GM21576 (cell line): ENCODE measurements at regions not wholly inside any gene's neighbourhood (a gene's known extent, or its start where the extent isn't known, plus 50 kb on each side); places are given as distances from the start of the nearest gene placed in this dataset.
"Not testable (repeated sequence)": the region's sequence is repeated elsewhere in the genome, so short reads cannot be mapped to it uniquely, and the experiment has no call there.

ENCODE experiments used
- ATAC-seq: cut with Tn5 transposase; IDR thresholded peaks from one replicate; pipeline ENCODE4 v1.9.1; 2021; ENCODE audit warnings: mild to moderate bottlenecking, moderate library complexity; ENCODE audit not compliant: unreplicated experiment

DNA sequence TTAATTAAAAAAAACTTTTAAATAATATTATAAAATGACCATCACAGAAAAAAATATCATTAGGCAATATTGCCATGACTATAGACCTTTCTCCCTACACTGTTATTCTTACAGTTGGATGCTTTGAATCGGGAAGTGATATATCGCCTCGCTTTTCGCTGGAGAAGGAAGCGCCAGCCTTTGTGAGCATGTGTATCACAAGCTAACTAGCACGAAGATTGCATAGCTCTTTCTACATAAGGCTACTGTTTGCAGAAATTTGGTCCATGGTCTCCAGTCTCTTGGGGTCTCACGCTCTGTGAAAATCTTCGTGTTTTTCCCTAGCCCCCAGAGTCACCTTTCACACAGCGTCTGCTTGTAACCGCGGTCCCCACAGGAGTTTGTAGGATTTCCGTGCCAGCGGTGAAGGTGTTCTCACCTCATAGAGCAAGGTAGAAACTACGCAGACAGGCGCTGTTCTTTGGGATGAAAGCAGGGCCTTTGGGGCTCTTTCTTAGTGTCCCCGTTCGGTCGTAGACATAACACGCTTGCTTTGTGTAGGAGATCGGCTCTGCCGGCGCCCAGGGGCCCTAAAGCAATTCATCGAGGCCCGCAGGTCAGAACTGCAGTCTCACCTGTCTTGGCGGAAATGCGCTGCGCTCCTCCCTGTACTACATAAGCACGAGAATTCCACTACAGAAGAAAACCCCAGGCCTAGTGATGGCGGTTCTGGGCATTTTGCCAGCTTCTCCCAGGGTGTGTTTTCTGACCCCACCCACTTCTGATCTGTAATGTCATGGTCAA lies 214.5 kb upstream of the NOTCH2NLA start:
- not testable (repeated sequence) for ATAC-seq

DNA sequence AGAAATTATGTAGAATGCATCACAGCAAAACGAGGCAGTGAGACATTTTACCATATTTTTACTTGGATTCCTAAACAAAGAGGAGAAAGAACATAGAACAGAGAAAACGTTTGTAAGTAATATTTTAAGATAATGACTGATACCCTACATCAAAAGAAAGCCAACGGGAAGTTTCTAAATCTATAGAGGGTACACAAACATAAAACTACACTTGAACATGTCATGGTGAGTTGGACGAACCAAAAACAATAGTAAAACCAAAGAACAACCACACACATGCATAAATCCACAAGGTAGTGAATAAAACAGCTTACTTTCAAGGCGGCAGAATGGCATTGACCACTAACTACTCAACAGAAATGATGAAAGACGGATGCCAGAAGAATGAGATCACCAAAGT lies 209.7 kb upstream of the NOTCH2NLA start:
- not testable (repeated sequence) for ATAC-seq

DNA sequence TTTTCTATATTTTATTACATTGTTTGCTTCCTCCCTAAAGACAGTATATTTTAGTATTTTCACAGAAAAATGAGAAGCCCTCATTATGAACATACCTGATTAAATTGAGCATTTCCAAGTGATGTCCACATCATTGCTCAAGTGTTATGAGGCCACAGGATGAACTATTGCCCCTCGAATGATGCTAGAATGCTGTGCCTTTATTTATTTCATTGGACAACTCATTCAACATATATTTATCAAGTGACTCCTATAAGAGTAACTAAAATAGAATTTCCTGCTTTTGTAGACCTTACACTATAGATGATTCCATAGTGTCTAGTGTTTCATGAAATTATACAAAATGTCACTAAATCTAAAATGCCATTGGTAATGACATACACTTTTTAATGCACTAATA lies 187.8 kb upstream of the NOTCH2NLA start:
- not testable (repeated sequence) for ATAC-seq

DNA sequence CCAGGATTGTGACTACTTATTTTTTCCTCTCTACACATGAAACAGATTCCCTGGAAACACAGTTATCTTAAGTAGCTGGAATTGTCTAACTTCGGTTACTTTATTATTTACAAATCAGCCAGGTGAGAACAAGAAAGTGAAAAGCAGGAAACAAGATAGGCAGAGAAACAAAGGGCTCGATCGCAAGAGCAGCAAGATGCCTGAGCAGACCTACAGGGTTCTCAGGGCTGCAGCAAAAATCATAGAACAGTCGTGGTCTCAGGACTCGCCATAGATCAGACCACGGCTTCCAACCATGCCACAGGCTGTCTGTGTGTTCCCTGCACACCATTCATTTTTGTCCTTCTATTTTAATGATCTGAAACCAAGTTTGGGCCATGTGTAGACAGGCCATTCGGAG lies 186.2 kb upstream of the NOTCH2NLA start:
- not testable (repeated sequence) for ATAC-seq

GRCh38 chr1:146413911-146414310 lies 185.1 kb upstream of the NOTCH2NLA start:
- ATAC-seq, result not testable (repeated sequence)

GRCh38 chr1:146411923-146412322 lies 183.1 kb upstream of the NOTCH2NLA start:
- ATAC-seq, result not testable (repeated sequence)

DNA sequence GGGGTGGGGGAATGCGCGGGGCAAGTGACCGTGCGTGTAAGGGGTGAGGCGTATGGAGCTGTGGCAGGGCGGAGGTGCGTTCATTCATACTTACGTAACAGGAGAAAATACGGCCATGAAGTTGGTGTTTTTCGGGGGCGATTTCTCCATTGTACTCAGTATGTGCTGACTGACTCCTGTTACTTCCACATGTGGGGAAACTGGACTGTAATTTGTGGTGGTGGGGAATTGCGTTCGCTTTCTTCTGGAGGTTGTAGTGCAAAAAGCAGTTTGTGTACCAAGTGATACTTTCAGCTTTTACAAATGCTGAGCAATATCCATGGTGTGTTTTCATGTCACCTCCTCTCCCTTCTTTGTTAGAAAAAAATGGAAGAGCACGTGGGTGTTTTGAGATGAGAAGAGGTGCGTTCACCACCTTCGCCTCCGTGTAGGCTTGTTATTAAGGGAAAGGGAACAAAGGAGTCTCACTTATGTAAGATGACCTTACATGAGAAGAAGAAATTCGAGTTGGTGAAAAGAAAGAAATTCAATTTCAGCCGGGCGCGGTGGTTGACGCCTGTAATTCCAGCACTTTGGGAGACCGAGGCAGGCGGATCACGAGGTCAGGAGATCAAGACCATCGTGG lies 181.1 kb upstream of the NOTCH2NLA start:
- not testable (repeated sequence) for ATAC-seq

DNA sequence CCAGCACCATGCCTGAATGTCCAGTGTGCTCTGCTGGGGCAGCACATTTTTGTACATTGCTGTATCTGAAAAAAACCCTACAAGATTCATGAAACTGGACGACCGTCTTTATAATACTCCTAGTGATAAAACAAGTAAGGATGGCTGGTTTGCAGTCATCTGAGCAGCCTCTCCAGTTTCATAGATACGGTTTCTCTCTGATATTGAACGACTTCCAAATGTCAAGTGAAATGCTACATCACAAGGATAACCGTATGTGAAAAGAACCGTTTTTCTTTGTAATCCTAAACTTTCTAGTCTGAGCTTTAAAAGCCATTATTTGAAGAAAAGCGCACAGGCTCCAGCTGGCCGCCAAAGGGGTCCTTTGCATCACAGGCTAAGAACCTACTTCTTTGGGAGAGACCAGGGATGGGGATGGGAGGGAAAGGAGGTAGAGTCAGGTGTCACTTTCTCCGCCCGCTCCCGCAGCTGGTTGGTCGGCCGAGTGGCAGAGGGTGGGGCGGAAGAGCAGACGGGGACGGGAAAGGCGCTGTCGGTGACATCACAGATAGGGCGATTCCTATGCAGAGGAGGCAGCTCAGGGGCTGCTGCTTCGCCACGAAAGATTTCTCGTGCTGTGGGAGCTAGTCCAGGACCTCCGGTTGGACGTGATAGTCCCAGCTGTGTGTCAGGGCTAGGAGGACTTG lies 180.4 kb upstream of the NOTCH2NLA start:
- not testable (repeated sequence) for ATAC-seq

GRCh38 chr1:146401281-146401825 lies 172.5 kb upstream of the NOTCH2NLA start:
- ATAC-seq, result not testable (repeated sequence)

DNA sequence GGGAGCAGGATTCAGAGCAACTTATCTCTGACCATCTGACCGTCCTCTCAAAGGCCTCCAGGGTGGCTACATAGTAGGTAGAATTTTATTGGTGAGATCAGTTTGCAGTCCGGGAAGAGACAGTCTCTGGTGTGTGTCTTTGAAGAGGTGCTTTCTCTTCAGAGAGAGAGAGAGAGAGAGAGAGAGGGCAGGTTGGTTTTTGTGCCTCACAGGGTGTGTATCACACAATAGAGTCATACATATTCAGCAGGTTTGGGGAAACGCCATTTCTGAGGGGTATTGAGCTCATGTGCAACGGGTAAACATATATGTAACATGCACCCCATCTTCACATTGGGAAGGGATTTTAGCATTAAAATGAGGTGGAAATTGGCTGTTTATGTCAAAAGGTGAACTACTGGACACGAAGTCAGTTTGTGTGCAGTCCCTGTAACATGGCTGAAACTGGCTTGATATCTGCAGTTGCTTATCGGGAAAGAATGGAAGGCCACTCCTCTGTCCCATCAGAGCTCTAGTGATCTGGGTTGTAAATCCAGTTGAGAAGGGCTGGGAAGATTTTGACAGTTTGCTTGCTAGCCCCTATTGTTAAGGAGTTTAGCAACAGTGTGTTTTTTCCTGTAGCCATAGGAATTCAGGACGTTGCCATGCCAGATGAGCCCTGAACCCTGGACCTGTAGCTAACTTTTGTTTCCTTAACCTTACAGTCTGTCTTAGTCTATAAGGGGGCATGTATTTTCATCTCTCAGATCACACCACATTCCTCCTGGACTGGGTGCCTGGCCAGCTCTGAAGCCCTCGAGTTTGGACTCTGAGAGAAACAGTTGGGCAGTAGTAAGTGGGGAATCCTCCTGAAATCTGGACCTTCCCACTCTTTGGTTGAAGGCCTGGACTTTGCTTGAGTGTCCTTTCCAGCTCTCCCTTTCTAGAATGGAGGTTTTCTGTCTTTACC lies 171.6 kb upstream of the NOTCH2NLA start:
- not testable (repeated sequence) for ATAC-seq

- not testable (repeated sequence) for ATAC-seq
Measured at GRCh38 chr1:146399225-146399624, 170.4 kb upstream of the NOTCH2NLA start.

DNA sequence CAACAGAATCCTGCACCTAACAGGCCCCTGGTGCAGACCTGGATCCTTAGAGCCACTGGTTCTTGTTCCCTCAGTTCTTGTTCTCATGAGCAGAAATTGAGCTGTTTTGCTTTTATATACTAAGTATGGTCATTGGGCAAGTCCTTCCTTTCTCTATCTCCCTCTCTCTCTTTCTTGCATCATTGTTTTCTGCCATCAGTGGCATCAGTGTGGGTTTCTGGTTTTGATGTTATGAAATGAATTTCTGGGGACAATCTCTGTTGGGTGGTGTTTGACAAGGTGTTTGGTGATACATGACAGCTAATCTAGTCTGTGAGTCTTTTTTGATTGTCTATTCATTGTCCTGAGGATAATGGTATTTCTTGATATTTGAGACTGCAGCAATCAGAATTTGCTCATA lies 168.0 kb upstream of the NOTCH2NLA start:
- not testable (repeated sequence) for ATAC-seq

- not testable (repeated sequence) for ATAC-seq
Measured at GRCh38 chr1:146396242-146396641, 167.4 kb upstream of the NOTCH2NLA start.

DNA sequence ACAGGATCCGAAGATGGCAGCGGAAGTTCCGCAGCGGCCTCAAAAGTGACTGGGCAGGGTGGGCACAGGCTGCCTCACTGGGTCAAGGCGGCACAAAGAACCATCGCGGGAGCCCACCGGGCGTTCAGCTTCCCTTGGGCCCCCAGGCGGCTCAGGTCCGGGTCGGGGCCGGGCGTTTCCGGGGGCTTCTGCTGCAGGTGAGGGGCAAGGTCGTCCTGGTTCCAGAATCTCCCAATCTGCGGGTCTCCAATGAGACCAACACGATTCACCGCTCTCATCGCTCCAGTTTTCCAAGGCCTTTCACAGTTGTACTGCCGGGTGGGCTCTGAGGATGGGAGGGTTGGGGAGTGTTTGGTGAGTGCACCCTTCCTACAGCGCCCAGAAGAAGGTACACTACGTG lies 165.0 kb upstream of the NOTCH2NLA start:
- ATAC-seq, result not testable (repeated sequence)

DNA sequence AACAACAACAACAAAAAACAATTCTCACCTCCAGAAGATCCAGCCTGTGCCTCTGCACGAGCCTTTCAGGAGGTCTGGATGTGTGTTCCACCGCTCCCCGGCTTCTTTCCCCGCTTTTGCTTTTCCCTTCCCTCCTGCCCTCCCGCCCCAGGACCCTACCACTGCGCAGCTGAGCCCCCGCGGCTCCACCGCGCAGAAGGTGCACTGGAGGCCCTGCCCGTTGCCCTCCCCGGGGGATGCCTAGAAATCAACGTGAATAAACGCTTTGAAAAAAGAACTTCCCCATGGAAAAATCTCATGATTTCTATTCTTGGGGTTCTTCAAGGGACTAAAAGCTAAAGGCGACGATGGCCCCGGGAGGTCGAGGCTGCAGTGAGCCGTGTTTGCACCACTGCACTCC lies 164.3 kb upstream of the NOTCH2NLA start:
- ATAC-seq, result not testable (repeated sequence)

DNA sequence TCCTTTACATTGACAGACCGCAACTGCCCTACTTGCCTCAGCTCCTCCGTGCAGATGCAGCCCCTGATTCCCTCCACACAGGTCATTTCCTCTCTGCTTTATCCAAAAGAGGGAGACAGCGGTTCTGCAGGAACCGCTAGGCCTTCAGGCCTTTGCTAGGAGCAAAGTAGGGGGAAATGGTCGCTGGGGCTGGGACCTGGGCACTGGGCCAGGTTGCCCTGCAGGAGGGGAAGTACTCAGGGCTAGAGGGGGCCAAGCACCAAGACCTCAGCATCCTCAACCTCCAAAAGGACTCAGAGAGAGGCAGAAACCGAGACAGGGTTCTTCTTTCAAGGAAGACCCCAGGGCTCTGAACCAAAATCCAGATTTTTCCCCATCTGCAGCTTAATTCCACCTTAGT lies 160.4 kb upstream of the NOTCH2NLA start:
- ATAC-seq, result not testable (repeated sequence)

DNA sequence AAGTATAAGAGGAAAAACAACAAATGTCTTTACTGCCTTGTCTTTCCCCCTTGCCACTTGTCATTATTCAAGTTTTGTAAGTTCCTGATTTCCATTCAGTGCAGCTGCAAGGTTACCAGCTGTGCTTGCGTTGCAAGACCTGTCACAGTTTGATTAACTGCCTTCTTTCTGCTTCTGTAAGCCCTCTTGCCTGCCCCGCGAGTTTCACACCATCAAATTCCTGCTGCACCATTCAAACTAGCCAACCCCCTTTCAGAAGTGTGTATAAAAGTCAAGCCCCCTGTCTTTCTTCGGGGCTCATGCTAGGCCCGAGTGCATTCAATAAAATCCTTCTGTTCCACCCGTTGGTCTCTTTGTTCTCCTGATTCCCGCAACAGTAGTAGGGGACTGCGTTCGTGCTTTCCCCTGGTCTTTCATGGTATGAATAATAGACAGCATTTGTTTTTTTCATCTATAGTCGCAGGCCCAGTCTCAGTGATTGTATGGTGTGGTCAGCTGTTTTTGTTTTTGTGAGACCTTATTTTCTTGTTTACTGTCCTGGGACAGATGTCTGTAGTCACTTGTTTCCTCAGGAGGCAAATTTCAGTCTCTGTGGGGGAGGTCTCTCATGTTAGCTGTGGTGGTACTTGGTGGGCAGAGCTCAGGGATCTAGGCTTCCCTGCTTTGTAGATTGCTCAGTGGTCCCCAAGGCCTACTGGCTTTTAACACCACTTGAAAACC lies 159.1 kb upstream of the NOTCH2NLA start:
- ATAC-seq, result not testable (repeated sequence)

DNA sequence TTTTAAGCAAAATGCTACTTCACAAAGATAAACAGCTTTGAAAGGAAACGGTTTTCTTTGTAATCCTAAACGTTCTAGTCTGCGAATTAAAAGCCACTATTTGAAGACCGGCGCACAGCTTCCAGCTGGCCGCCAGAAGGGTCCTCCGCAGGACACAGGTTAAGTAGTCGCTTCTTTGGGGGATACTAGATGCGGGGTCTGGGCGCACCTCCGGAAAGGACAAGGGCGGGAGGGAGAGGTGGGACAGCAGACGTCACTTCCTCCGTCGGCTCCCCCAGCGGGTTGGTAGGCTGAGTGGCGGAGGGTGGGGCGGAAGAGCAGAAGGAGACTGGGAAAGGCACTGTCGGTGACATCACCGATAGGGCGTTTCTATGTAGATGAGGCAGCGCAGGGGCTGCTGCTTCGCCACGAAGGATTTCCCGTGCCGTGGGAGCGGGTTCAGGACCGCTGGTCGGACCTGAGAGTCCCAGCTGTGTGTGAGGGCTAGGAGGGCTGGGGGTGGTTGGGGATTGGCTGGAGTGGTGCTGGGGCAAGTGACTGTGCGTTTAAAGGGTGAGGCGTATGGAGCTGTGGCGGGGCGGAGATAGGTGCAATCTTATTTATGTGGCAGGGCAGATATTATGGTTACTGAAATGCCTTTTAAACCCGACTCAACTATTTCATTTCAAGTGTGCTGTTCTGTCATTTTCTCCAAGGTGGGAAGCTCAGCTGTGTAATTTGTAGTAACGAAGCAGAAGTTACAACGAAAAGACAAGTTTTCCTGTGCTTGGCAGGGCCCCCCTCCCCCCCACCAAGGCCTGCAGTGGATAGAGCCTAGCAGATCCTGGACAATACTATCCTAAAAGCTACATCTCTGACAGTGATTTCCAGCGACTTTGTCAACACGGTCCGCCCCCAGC lies 158.3 kb upstream of the NOTCH2NLA start:
- peak; percentile 84 for ATAC-seq

GRCh38 chr1:146381196-146381595 lies 152.4 kb upstream of the NOTCH2NLA start:
- ATAC-seq, result not testable (repeated sequence)
